Mucosa of rectum (tissue), 2 donors: ENCODE measurements at regions not wholly inside any gene's neighbourhood (a gene's known extent, or its start where the extent isn't known, plus 50 kb on each side); places are given as distances from the start of the nearest gene placed in this dataset.
"Not testable (repeated sequence)": the region's sequence is repeated elsewhere in the genome, so short reads cannot be mapped to it uniquely, and the experiment has no call there.

Source experiments
- H3K27ac ChIP-seq, 2 donors: one replicate each; pipeline ENCODE4 v1.7.0; 2013; ENCODE audit warnings: inconsistent platforms in 2 of 2, low read depth in 2 of 2, low read length in 2 of 2
- H3K27me3 ChIP-seq, 2 donors: one replicate each; pipeline ENCODE4 v1.7.0; 2013; ENCODE audit warnings: low read length in 2 of 2; ENCODE audit not compliant: control insufficient read depth in 2 of 2, insufficient read depth in 2 of 2
- H3K36me3 ChIP-seq, 2 donors: one replicate each; pipeline ENCODE4 v1.7.0; 2013; ENCODE audit warnings: low read length in 2 of 2; ENCODE audit not compliant: control insufficient read depth in 2 of 2, insufficient read depth in 2 of 2
- H3K4me1 ChIP-seq, 2 donors: one replicate each; pipeline ENCODE4 v1.7.0; 2013; ENCODE audit warnings: low read length in 2 of 2, mild to moderate bottlenecking in 1 of 2; ENCODE audit not compliant: control insufficient read depth in 2 of 2, insufficient read depth in 2 of 2
- H3K4me3 ChIP-seq, 2 donors: one replicate each; pipeline ENCODE4 v1.7.0; 2013; ENCODE audit warnings: low read length in 2 of 2
- H3K9ac ChIP-seq, 2 donors: one replicate each; pipeline ENCODE4 v1.7.0; 2013; ENCODE audit warnings: low read length in 2 of 2, low read depth in 1 of 2, mild to moderate bottlenecking in 1 of 2
- H3K9me3 ChIP-seq, 2 donors: one replicate each; pipeline ENCODE4 v1.7.0; 2013; ENCODE audit warnings: low read length in 2 of 2; ENCODE audit not compliant: control insufficient read depth in 2 of 2
- donor health status: healthy.
- donor health status: Normal muscosa, but diverticular disease.

- Histone ChIP-seq H3K27me3 (no peaks in the 10 kb centered on the region), H3K9ac (no peak overlapping the region), H3K9me3 (no peaks in the 10 kb centered on the region), H3K36me3 (no peaks in the 10 kb centered on the region), H3K27ac (no peak overlapping the region), H3K4me1 (no peaks in the 10 kb centered on the region), H3K4me3 (no peak overlapping the region)
Observed at GRCh38 chr9:29449306-29449705, 1876.0 kb upstream of the C9orf72 start.

GRCh38 chr9:29450343-29450875 is 1877.1 kb upstream of the C9orf72 start:
- not testable (repeated sequence) for H3K4me1 ChIP-seq, H3K36me3 ChIP-seq, H3K27me3 ChIP-seq

GRCh38 chr9:29456940-29457339 is 1883.7 kb upstream of the C9orf72 start:
- H3K4me1 ChIP-seq, result no peaks in the 10 kb centered on the region
- no peak overlapping the region for H3K9ac ChIP-seq
- no peak overlapping the region for H3K4me3 ChIP-seq
- H3K9me3 ChIP-seq, result peaks cover 0 to 2% of the 10 kb centered on the region in 2 donors
- no peaks in the 10 kb centered on the region for H3K27me3 ChIP-seq
- no peak overlapping the region for H3K27ac ChIP-seq
- no peaks in the 10 kb centered on the region for H3K36me3 ChIP-seq

More at GRCh38 chr9:29450343-29450875, 1877.1 kb upstream of the C9orf72 start:
- H3K9me3 ChIP-seq, H3K9ac ChIP-seq, H3K27ac ChIP-seq, H3K4me3 ChIP-seq: not testable (repeated sequence)

GRCh38 chr9:29475471-29475870 is 1902.2 kb upstream of the C9orf72 start:
- Histone ChIP-seq H3K4me1 (no peaks in the 10 kb centered on the region), H3K4me3 (no peak overlapping the region), H3K27ac (no peak overlapping the region), H3K36me3 (no peaks in the 10 kb centered on the region), H3K9me3 (no peaks in the 10 kb centered on the region), H3K9ac (no peak overlapping the region), H3K27me3 (no peaks in the 10 kb centered on the region)

GRCh38 chr9:29511680-29512079 is 1938.4 kb upstream of the C9orf72 start:
- Histone ChIP-seq H3K27ac (no peak overlapping the region), H3K9me3 (no peaks in the 10 kb centered on the region), H3K27me3 (no peaks in the 10 kb centered on the region), H3K4me1 (no peaks in the 10 kb centered on the region), H3K9ac (no peak overlapping the region), H3K36me3 (no peaks in the 10 kb centered on the region), H3K4me3 (no peak overlapping the region)

- Histone ChIP-seq H3K9me3 (no peaks in the 10 kb centered on the region), H3K4me1 (no peaks in the 10 kb centered on the region), H3K36me3 (no peaks in the 10 kb centered on the region), H3K27me3 (no peaks in the 10 kb centered on the region), H3K4me3 (no peak overlapping the region), H3K27ac (no peak overlapping the region), H3K9ac (no peak overlapping the region)
Observed at GRCh38 chr9:29514336-29514735, 1941.1 kb upstream of the C9orf72 start.

- H3K4me3 ChIP-seq, result no peak overlapping the region
- no peaks in the 10 kb centered on the region for H3K27me3 ChIP-seq
- no peaks in the 10 kb centered on the region for H3K9me3 ChIP-seq
- no peak overlapping the region for H3K9ac ChIP-seq
- H3K36me3 ChIP-seq, result no peaks in the 10 kb centered on the region
- H3K27ac ChIP-seq, result no peak overlapping the region
- H3K4me1 ChIP-seq, result no peaks in the 10 kb centered on the region
Observed at GRCh38 chr9:29514862-29515261, 1941.6 kb upstream of the C9orf72 start.

- Histone ChIP-seq H3K27me3 (no peaks in the 10 kb centered on the region), H3K4me3 (no peak overlapping the region), H3K27ac (no peak overlapping the region), H3K9ac (no peak overlapping the region), H3K9me3 (no peaks in the 10 kb centered on the region), H3K36me3 (no peaks in the 10 kb centered on the region), H3K4me1 (no peaks in the 10 kb centered on the region)
Observed at GRCh38 chr9:29548436-29548835, 1975.2 kb upstream of the C9orf72 start.

GRCh38 chr9:29555502-29555901 is 1982.2 kb upstream of the C9orf72 start:
- Histone ChIP-seq H3K4me3 (no peak overlapping the region), H3K27ac (no peak overlapping the region)

GRCh38 chr9:29556317-29556716 is 1983.0 kb upstream of the C9orf72 start:
- Histone ChIP-seq H3K4me1 (no peaks in the 10 kb centered on the region), H3K9me3 (no peaks in the 10 kb centered on the region), H3K9ac (no peak overlapping the region), H3K27me3 (no peaks in the 10 kb centered on the region), H3K36me3 (no peaks in the 10 kb centered on the region), H3K4me3 (no peak overlapping the region), H3K27ac (no peak overlapping the region)

More at GRCh38 chr9:29555502-29555901, 1982.2 kb upstream of the C9orf72 start:
- Histone ChIP-seq H3K36me3 (no peaks in the 10 kb centered on the region), H3K9ac (no peak overlapping the region), H3K4me1 (no peaks in the 10 kb centered on the region), H3K9me3 (no peaks in the 10 kb centered on the region), H3K27me3 (no peaks in the 10 kb centered on the region)

- no peaks in the 10 kb centered on the region for H3K4me1 ChIP-seq
- no peak overlapping the region for H3K4me3 ChIP-seq
- H3K27ac ChIP-seq, result no peak overlapping the region
- no peaks in the 10 kb centered on the region for H3K27me3 ChIP-seq
- H3K9me3 ChIP-seq, result no peaks in the 10 kb centered on the region
- H3K9ac ChIP-seq, result no peak overlapping the region
- H3K36me3 ChIP-seq, result no peaks in the 10 kb centered on the region
Observed at GRCh38 chr9:29556746-29557145, 1983.5 kb upstream of the C9orf72 start.
